HepG2 (cell line): ENCODE measurements at regions not wholly inside any gene's neighbourhood (a gene's known extent, or its start where the extent isn't known, plus 50 kb on each side); places are given as distances from the start of the nearest gene placed in this dataset.

Source experiments
- ATAC-seq: fragments of 200-7000 bp; cut with Tn5 transposase; 3 replicates; pipeline ENCODE4 v1.9.1; 2020; ENCODE audit warnings: mild to moderate bottlenecking, moderate library complexity
- BruUV-seq: library from RNA; stranded (reverse); fragments of 400-500 nt; replicated peaks from 2 replicates; lab custom pipeline; 2021; lab: Mats Ljungman, UMichigan
- CTCF ChIA-PET: fragments of 300-600 bp; formaldehyde crosslinking; extraction: SDS; loops from one replicate; lab custom pipeline; 2021; ENCODE audit warnings: low total read pairs, inconsistent platforms, low intra/inter-chr PET ratio; lab: Yijun Ruan, JAX
- POLR2A ChIA-PET: fragments of 350-600 bp; sonication (Branson Sonifier 250); formaldehyde crosslinking; loops from one replicate; lab custom pipeline; 2020; ENCODE audit warnings: antibody characterized with exemption, inconsistent platforms; lab: Yijun Ruan, JAX
- DNase-seq: peaks from one replicate; pipeline ENCODE4 v3.0.0-alpha.2; 2015; ENCODE audit warnings: low spot score
- FAIRE-seq: peaks from 3 replicates; lab custom pipeline; 2011; peaks lifted over from hg19 to GRCh38; lab: Jason Lieb, UNC
- H2AFZ ChIP-seq: one replicate; pipeline ENCODE4 v1.6.1; 2011; ENCODE audit warnings: low read length, inconsistent platforms
- H3K27ac ChIP-seq: fragments of 300-600 bp; 3 replicates; pipeline ENCODE4 v1.8.0; 2011; ENCODE audit warnings: mixed run types, mild to moderate bottlenecking, mixed read lengths, low read length, inconsistent platforms; ENCODE audit not compliant: insufficient read depth; ENCODE audit errors: extremely low read length
- H3K27me3 ChIP-seq, 2 experiments: fragments of 200-600 bp in 1 of 2; 2 replicates in 1 of 2; 3 replicates in 1 of 2; pipeline versions ENCODE4 v1.6.0 to v1.8.0; 2011; ENCODE audit warnings: low read length in 2 of 2, mild to moderate bottlenecking in 2 of 2, moderate library complexity in 2 of 2, inconsistent platforms in 1 of 2; ENCODE audit not compliant: insufficient read depth in 2 of 2, control insufficient read depth in 1 of 2
- H3K36me3 ChIP-seq, 2 experiments: fragments of 200-600 bp in 1 of 2; replicated peaks in 1 of 2; 2 replicates in 1 of 2; 3 replicates in 1 of 2; pipeline versions ENCODE4 v1.5.1 to v1.8.0; 2011; ENCODE audit warnings: low read length in 2 of 2, inconsistent platforms in 1 of 2; ENCODE audit not compliant: insufficient read depth in 2 of 2, control insufficient read depth in 1 of 2
- H3K4me1 ChIP-seq: 2 replicates; pipeline ENCODE4 v1.5.1; 2012; ENCODE audit warnings: low read length, inconsistent platforms; ENCODE audit not compliant: insufficient read depth
- H3K4me2 ChIP-seq: 2 replicates; pipeline ENCODE4 v1.6.0; 2011; ENCODE audit warnings: low read depth, low read length, inconsistent platforms
- H3K4me3 ChIP-seq, 3 experiments: fragments of 200-600 bp in 1 of 3; sonication (generic), shearing (Covaris generic) in 1 of 3; replicated peaks in 1 of 3; 2 replicates each; pipeline ENCODE4 v1.5.1; 2011 to 2016; ENCODE audit warnings: low read length in 3 of 3, inconsistent platforms in 2 of 3, low read depth in 2 of 3, mild to moderate bottlenecking in 2 of 3, control low read depth in 1 of 3, mixed read lengths in 1 of 3; ENCODE audit not compliant: insufficient read depth in 1 of 3
- H3K79me2 ChIP-seq: one replicate; pipeline ENCODE4 v1.6.1; 2011; ENCODE audit warnings: low read length, inconsistent platforms; ENCODE audit not compliant: insufficient read depth
- H3K9ac ChIP-seq: 2 replicates; pipeline ENCODE4 v1.6.0; 2011; ENCODE audit warnings: mild to moderate bottlenecking, low read depth, low read length, inconsistent platforms; ENCODE audit not compliant: insufficient read depth
- H3K9me3 ChIP-seq: 2 replicates; pipeline ENCODE4 v1.5.1; 2012; ENCODE audit warnings: mild to moderate bottlenecking, low read length
- H4K20me1 ChIP-seq: 2 replicates; pipeline ENCODE4 v1.6.0; 2011; ENCODE audit warnings: inconsistent platforms, mild to moderate bottlenecking, low read length, moderate library complexity; ENCODE audit not compliant: insufficient read depth
- AKNA ChIP-seq: sonication (generic); formaldehyde crosslinking; IDR thresholded peaks from 2 replicates; pipeline ENCODE4 v1.4.0; 2020; ENCODE audit warnings: missing genetic modification reagents, borderline replicate concordance
- CERS6 ChIP-seq: sonication (generic); formaldehyde crosslinking; IDR thresholded peaks from 2 replicates; pipeline ENCODE4 v1.5.0; 2020; ENCODE audit warnings: missing genetic modification reagents
- DPF2 ChIP-seq: sonication (generic); formaldehyde crosslinking; IDR thresholded peaks from 2 replicates; pipeline ENCODE4 v1.4.0; 2020; ENCODE audit warnings: mild to moderate bottlenecking, low read depth, missing genetic modification reagents, borderline replicate concordance
- DR1 ChIP-seq: sonication (generic); formaldehyde crosslinking; IDR thresholded peaks from 2 replicates; pipeline ENCODE4 v1.8.0; 2021; ENCODE audit warnings: mild to moderate bottlenecking, missing genetic modification reagents, inconsistent platforms
- ELK4 ChIP-seq: sonication (generic); formaldehyde crosslinking; IDR thresholded peaks from 2 replicates; pipeline ENCODE4 v1.9.0; 2021; ENCODE audit warnings: missing genetic modification reagents, borderline replicate concordance
- FOXA1 ChIP-seq, 2 experiments: fragments of 450-650 bp in 1 of 2; sonication (generic) in 1 of 2; formaldehyde crosslinking in 1 of 2; IDR thresholded peaks; 2 replicates each; pipeline versions ENCODE4 v1.4.0 to v1.6.1; 2016 to 2020; ENCODE audit warnings: missing genetic modification reagents in 1 of 2
- GZF1 ChIP-seq: sonication (generic); formaldehyde crosslinking; IDR thresholded peaks from 2 replicates; pipeline ENCODE4 v1.5.1; 2020; ENCODE audit warnings: mild to moderate bottlenecking, missing genetic modification reagents
- HMG20B ChIP-seq: conservative IDR thresholded peaks from 2 replicates; pipeline ENCODE4 v1.6.1; 2016; ENCODE audit warnings: missing genetic modification reagents, missing compliant biosample characterization
- JUND ChIP-seq: sonication (generic); formaldehyde crosslinking; IDR thresholded peaks from 2 replicates; pipeline ENCODE4 v1.8.0; 2022; ENCODE audit warnings: mild to moderate bottlenecking, missing genetic modification reagents
- MYPOP ChIP-seq: sonication (generic); formaldehyde crosslinking; IDR thresholded peaks from 2 replicates; pipeline ENCODE4 v1.8.1; 2023; ENCODE audit warnings: mild to moderate bottlenecking, moderate library complexity, missing genetic modification reagents
- RAD21 ChIP-seq: fragments of 450-650 bp; formaldehyde crosslinking; IDR thresholded peaks from 2 replicates; pipeline ENCODE4 v1.5.0; 2020; ENCODE audit warnings: mild to moderate bottlenecking
- ZNF34 ChIP-seq: sonication (generic); formaldehyde crosslinking; IDR thresholded peaks from 2 replicates; pipeline ENCODE4 v1.4.0; 2020; ENCODE audit warnings: mild to moderate bottlenecking, missing genetic modification reagents, borderline replicate concordance
- ZNF761 ChIP-seq: sonication (generic); formaldehyde crosslinking; conservative IDR thresholded peaks from 2 replicates; pipeline ENCODE4 v1.4.0; 2020; ENCODE audit warnings: mild to moderate bottlenecking, missing genetic modification reagents
- WGBS: methylation state at CpG from one replicate; pipeline ENCODE4 v1.1.6; 2017; ENCODE audit warnings: low lambda C conversion rate; 5-methylcytosine and 5-hydroxymethylcytosine counted together
- in situ Hi-C: cut with HindIII; loops from 2 replicates; pipeline ENCODE4 v1.10.0; 2017; ENCODE audit warnings: low pct_unique_long_range_greater_than_20kb; ENCODE audit not compliant: extremely low pct_ligation_motif_present
- intact Hi-C: fragments of 100-400 bp; cut with micrococcal nuclease; formaldehyde crosslinking; loops from one replicate; pipeline ENCODE4 v1.10.0; 2022; ENCODE audit not compliant: unreplicated experiment

- TF ChIP-seq AKNA (CRISPR knock-in tag): no peak
- TF ChIP-seq CERS6 (CRISPR knock-in tag): no peak
- no peak for TF ChIP-seq GZF1 (CRISPR knock-in tag)
Measured at GRCh38 chr3:170697131-170697530, 111.3 kb upstream of the SLC7A14 start (continued).

GRCh38 chr3:170695486-170696064 lies 109.7 kb upstream of the SLC7A14 start:
- no peak for ATAC-seq
- POLR2A ChIA-PET: no interaction called here
- TF ChIP-seq DPF2 (CRISPR knock-in tag) (no peak), ZNF34 (no peak), JUND (CRISPR knock-in tag) (no peak), ZNF761 (CRISPR knock-in tag) (no peak), FOXA1 (IDR thresholded peaks at IDR 0.05) (no peak), FOXA1 (CRISPR knock-in tag; IDR thresholded peaks at IDR 0.05) (no peak), ELK4 (CRISPR knock-in tag) (no peak), RAD21 (CRISPR knock-in tag) (no peak), MYPOP (no peak), DR1 (CRISPR knock-in tag) (no peak), HMG20B (no peak)

More at GRCh38 chr3:170695486-170696064, 109.7 kb upstream of the SLC7A14 start:
- Histone ChIP-seq H3K36me3 (no peaks in the 10 kb centered on the region), H3K27me3 (0 out of 5 replicates have a peak, but pooled peaks cover 0 to 4% of the 10 kb centered on the region in 2 experiments), H3K4me3 (no peak overlapping the region), H3K79me2 (no peaks in the 10 kb centered on the region), H2AFZ (no peak overlapping the region), H3K4me1 (no peaks in the 10 kb centered on the region), H3K9me3 (no peaks in the 10 kb centered on the region), H3K9ac (no peak overlapping the region), H4K20me1 (no peaks in the 10 kb centered on the region), H3K27ac (no peak overlapping the region), H3K4me2 (no peak overlapping the region)
- in situ Hi-C loops: loop anchor here (10.0 kb wide), 1 partner anchor 281 kb away; the partner anchor contains the start of gene CLDN11
- FAIRE-seq (no peak), DNase-seq (no peak)
- intact Hi-C loops: no loop called here
- CTCF ChIA-PET: no interaction called here
- no TSS peak for BruUV-seq
- WGBS: 39% methylated on average over 3 of the region's 3 CpGs
